Ishikawa (cell line): ENCODE measurements at regions not wholly inside any gene's neighbourhood (a gene's known extent, or its start where the extent isn't known, plus 50 kb on each side); places are given as distances from the start of the nearest gene placed in this dataset.

Experiments
- CEBPB ChIP-seq: IDR thresholded peaks from 2 replicates; pipeline ENCODE4 v1.6.1; 2012
- CREB1 ChIP-seq: IDR thresholded peaks from 2 replicates; pipeline ENCODE4 v1.6.1; 2012; ENCODE audit warnings: low read depth
- EGR1 ChIP-seq: IDR thresholded peaks from 2 replicates; pipeline ENCODE4 v1.6.1; 2012
- EP300 ChIP-seq: IDR thresholded peaks from 2 replicates; pipeline ENCODE4 v1.6.1; 2012; ENCODE audit warnings: borderline replicate concordance
- FOXM1 ChIP-seq: IDR thresholded peaks from 2 replicates; pipeline ENCODE4 v1.6.1; 2012; ENCODE audit warnings: low read depth, borderline replicate concordance
- RAD21 ChIP-seq: IDR thresholded peaks from 2 replicates; pipeline ENCODE4 v1.6.1; 2012; ENCODE audit warnings: low read depth
- TAF1 ChIP-seq: IDR thresholded peaks from 2 replicates; pipeline ENCODE4 v1.6.1; 2012; ENCODE audit warnings: low read depth, mild to moderate bottlenecking
- YY1 ChIP-seq: IDR thresholded peaks from 2 replicates; pipeline ENCODE4 v1.6.1; 2012; ENCODE audit warnings: low read depth
- TF ChIP-seq, protein P1 (sequence below): IDR thresholded peaks from 2 replicates; pipeline ENCODE4 v1.6.1; 2012; ENCODE audit warnings: low read depth, mild to moderate bottlenecking
- TF ChIP-seq, protein P2 (sequence below): IDR thresholded peaks from 2 replicates; pipeline ENCODE4 v1.6.1; 2012

DNA sequence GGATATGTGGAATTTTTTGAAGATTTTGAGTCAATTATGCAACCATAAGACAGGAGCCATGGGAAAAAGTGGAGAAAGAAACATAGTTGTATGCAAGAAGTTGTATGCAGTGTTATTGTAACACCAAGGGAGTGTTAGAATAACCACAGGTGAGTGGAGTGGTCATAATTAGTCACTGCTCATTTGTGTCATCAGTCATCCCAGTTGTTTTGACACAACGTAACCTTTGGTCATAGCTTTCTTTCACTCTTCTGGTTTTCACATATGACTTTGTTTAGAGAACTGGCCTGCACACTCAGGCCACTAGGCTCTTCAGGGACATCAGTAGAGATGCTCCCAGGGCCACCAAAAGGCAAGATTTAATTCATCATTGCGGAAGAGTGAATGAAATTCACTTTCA is 158.7 kb upstream of the HMHB1 start:
- TF ChIP-seq YY1: no peak
- no peak for TF ChIP-seq EGR1
- TF ChIP-seq, protein P1, sequence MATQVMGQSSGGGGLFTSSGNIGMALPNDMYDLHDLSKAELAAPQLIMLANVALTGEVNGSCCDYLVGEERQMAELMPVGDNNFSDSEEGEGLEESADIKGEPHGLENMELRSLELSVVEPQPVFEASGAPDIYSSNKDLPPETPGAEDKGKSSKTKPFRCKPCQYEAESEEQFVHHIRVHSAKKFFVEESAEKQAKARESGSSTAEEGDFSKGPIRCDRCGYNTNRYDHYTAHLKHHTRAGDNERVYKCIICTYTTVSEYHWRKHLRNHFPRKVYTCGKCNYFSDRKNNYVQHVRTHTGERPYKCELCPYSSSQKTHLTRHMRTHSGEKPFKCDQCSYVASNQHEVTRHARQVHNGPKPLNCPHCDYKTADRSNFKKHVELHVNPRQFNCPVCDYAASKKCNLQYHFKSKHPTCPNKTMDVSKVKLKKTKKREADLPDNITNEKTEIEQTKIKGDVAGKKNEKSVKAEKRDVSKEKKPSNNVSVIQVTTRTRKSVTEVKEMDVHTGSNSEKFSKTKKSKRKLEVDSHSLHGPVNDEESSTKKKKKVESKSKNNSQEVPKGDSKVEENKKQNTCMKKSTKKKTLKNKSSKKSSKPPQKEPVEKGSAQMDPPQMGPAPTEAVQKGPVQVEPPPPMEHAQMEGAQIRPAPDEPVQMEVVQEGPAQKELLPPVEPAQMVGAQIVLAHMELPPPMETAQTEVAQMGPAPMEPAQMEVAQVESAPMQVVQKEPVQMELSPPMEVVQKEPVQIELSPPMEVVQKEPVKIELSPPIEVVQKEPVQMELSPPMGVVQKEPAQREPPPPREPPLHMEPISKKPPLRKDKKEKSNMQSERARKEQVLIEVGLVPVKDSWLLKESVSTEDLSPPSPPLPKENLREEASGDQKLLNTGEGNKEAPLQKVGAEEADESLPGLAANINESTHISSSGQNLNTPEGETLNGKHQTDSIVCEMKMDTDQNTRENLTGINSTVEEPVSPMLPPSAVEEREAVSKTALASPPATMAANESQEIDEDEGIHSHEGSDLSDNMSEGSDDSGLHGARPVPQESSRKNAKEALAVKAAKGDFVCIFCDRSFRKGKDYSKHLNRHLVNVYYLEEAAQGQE: no peak
- TF ChIP-seq, protein P2, sequence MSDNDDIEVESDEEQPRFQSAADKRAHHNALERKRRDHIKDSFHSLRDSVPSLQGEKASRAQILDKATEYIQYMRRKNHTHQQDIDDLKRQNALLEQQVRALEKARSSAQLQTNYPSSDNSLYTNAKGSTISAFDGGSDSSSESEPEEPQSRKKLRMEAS: no peak
- TF ChIP-seq CEBPB: no peak
- TF ChIP-seq FOXM1: no peak
- TF ChIP-seq RAD21: no peak
- TF ChIP-seq TAF1: no peak
- no peak for TF ChIP-seq CREB1
- TF ChIP-seq EP300: no peak
